Fibroblast of lung (primary cell): ENCODE measurements at regions not wholly inside any gene's neighbourhood (a gene's known extent, or its start where the extent isn't known, plus 50 kb on each side); places are given as distances from the start of the nearest gene placed in this dataset.

Experiments used
- EZH2 ChIP-seq: IDR thresholded peaks from 2 replicates; pipeline ENCODE4 v1.5.1; 2012; ENCODE audit warnings: low read length, control low read depth, mild to moderate bottlenecking; ENCODE audit errors: missing control alignments
- TF ChIP-seq, protein P1 (sequence below), 2 donors: IDR thresholded peaks in 1 of 2; conservative IDR thresholded peaks in 1 of 2; 1 replicate in 1 of 2; 2 replicates in 1 of 2; pipeline ENCODE4 v1.5.1; 2011 to 2012; ENCODE audit warnings: low read length in 2 of 2, control low read depth in 1 of 2, inconsistent platforms in 1 of 2, low read depth in 1 of 2, mild to moderate bottlenecking in 1 of 2

DNA sequence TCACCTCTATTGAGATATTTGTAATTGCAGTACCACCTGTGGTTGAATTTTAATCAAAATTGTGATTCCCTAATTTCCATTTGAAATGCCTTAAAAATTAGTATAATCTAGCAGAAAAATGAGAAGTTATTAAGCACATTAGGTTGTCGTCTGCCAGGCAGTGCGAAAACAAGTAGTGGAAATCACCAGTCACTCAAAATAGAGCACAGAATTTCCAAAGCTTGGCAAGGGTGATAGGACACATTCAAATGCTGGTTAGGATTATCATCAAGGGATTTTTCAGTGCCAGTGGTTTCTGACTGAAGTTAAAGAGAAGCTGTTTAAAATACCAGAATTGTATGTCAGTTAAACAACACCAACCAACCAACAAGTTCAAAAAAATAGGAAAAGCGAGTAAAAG lies 97.8 kb downstream of the PLK2 start:
- TF ChIP-seq, protein P1, sequence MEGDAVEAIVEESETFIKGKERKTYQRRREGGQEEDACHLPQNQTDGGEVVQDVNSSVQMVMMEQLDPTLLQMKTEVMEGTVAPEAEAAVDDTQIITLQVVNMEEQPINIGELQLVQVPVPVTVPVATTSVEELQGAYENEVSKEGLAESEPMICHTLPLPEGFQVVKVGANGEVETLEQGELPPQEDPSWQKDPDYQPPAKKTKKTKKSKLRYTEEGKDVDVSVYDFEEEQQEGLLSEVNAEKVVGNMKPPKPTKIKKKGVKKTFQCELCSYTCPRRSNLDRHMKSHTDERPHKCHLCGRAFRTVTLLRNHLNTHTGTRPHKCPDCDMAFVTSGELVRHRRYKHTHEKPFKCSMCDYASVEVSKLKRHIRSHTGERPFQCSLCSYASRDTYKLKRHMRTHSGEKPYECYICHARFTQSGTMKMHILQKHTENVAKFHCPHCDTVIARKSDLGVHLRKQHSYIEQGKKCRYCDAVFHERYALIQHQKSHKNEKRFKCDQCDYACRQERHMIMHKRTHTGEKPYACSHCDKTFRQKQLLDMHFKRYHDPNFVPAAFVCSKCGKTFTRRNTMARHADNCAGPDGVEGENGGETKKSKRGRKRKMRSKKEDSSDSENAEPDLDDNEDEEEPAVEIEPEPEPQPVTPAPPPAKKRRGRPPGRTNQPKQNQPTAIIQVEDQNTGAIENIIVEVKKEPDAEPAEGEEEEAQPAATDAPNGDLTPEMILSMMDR (conservative IDR thresholded peaks at IDR 0.05 in 1 of 2, IDR thresholded peaks at IDR 0.05 in 1 of 2; ENCODE audit: low read depth in 1 of 2, low read length in 2 of 2) = no peak
- TF ChIP-seq EZH2 = no peak
